Gastroesophageal sphincter (tissue), 3 donors: ENCODE measurements at regions not wholly inside any gene's neighbourhood (a gene's known extent, or its start where the extent isn't known, plus 50 kb on each side); places are given as distances from the start of the nearest gene placed in this dataset.

ENCODE experiments used
- CTCF ChIP-seq, 4 experiments: fragments of 200-600 bp in 2 of 4; fragments of 450-650 bp in 2 of 4; sonication (generic) in 1 of 4; IDR thresholded peaks; one replicate each; pipeline ENCODE4 v1.5.1; 2017 to 2019; ENCODE audit warnings: antibody characterized with exemption in 4 of 4, mild to moderate bottlenecking in 2 of 4, moderate library complexity in 2 of 4
- POLR2AphosphoS5 ChIP-seq: sonication (generic); formaldehyde crosslinking; IDR thresholded peaks from one replicate; pipeline ENCODE4 v1.6.1; 2017; ENCODE audit warnings: antibody characterized with exemption

GRCh38 chr6:92566632-92567031 is 852.7 kb downstream of the EPHA7 start:
- TF ChIP-seq POLR2AphosphoS5 (no peak), CTCF (IDR thresholded peaks at IDR 0.05) (no peak)
